ENCODE measurements at regions not wholly inside any gene's neighbourhood (a gene's known extent, or its start where the extent isn't known, plus 50 kb on each side); places are given as distances from the start of the nearest gene placed in this dataset.

DNA sequence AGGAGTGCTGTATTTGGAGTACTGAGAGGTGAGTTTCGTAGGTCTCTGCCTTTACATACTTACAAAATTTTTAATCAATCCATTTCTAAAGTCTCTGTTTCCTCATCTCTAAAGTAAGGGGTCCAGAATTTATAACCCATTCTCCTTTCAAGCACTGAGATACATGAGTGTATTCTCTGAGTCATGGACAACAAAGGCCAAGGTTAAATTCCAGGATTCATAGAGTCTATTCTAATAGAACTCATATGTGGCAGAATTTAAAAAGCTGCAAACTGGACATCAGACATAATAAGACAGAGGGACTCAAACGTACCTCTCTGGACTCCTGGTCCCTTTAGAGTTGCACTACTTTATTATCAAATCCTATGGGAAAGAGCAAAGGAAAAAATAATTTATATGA is 112.5 kb upstream of the SLIT3 start:
- WGBS, 5 donors = 43 to 64% (median 59%) methylated on average over 2 of the region's 2 CpGs
- intact Hi-C loops (cut with DNase I; ENCODE audit: low total_unique reads) = no loop called here
- peaks cover 0 to 7% (median 0%) of the 10 kb centered on the region in 4 donors for H3K4me1 ChIP-seq
- TF ChIP-seq EP300 (IDR thresholded peaks at IDR 0.05) (no peak), POLR2A (IDR thresholded peaks at IDR 0.05) (no peak), POLR2AphosphoS5 (IDR thresholded peaks at IDR 0.05) (no peak)
- TF ChIP-seq, protein P1, sequence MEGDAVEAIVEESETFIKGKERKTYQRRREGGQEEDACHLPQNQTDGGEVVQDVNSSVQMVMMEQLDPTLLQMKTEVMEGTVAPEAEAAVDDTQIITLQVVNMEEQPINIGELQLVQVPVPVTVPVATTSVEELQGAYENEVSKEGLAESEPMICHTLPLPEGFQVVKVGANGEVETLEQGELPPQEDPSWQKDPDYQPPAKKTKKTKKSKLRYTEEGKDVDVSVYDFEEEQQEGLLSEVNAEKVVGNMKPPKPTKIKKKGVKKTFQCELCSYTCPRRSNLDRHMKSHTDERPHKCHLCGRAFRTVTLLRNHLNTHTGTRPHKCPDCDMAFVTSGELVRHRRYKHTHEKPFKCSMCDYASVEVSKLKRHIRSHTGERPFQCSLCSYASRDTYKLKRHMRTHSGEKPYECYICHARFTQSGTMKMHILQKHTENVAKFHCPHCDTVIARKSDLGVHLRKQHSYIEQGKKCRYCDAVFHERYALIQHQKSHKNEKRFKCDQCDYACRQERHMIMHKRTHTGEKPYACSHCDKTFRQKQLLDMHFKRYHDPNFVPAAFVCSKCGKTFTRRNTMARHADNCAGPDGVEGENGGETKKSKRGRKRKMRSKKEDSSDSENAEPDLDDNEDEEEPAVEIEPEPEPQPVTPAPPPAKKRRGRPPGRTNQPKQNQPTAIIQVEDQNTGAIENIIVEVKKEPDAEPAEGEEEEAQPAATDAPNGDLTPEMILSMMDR (IDR thresholded peaks at IDR 0.05) = no peak
- DNase-seq = no peak
- no peaks in the 10 kb centered on the region for H3K36me3 ChIP-seq
- no peak overlapping the region for H3K4me3 ChIP-seq
- H3K27me3 ChIP-seq = no peaks in the 10 kb centered on the region
- H3K27ac ChIP-seq = no peak overlapping the region
- no peaks in the 10 kb centered on the region for H3K9me3 ChIP-seq

DNA sequence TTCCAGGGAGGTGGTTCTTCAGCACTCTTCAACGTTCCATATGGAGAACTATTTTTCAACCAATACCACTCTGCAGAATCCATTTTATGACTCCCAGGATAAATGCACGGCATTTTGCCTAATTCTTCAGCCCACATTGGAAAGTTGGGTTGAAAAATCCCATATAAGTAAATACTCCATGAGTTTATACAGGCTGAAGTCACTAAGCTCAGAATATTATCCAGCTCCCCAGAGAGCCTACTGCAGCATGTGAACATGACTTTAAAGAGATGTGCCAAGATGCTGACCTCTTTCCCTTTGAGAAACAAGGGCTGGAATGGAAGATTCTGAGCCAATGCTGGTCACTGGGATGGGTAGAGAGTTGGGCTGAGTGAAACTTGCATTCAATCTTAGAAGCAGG is 111.9 kb upstream of the SLIT3 start:
- peaks cover 0 to 7% (median 0%) of the 10 kb centered on the region in 4 donors for H3K4me1 ChIP-seq
- H3K9me3 ChIP-seq = no peaks in the 10 kb centered on the region
- TF ChIP-seq, protein P1 (IDR thresholded peaks at IDR 0.05) = no peak
- TF ChIP-seq POLR2AphosphoS5 (IDR thresholded peaks at IDR 0.05) (no peak), EP300 (IDR thresholded peaks at IDR 0.05) (no peak), POLR2A (IDR thresholded peaks at IDR 0.05) (no peak)
- intact Hi-C loops (cut with DNase I; ENCODE audit: low total_unique reads) = no loop called here
- no peak overlapping the region for H3K27ac ChIP-seq
- WGBS, 5 donors = 45 to 69% (median 57%) methylated on average over 2 of the region's 2 CpGs
- no peaks in the 10 kb centered on the region for H3K36me3 ChIP-seq
- DNase-seq = peak in 1 of 2 donors; percentile 27
- no peaks in the 10 kb centered on the region for H3K27me3 ChIP-seq
- no peak overlapping the region for H3K4me3 ChIP-seq

DNA sequence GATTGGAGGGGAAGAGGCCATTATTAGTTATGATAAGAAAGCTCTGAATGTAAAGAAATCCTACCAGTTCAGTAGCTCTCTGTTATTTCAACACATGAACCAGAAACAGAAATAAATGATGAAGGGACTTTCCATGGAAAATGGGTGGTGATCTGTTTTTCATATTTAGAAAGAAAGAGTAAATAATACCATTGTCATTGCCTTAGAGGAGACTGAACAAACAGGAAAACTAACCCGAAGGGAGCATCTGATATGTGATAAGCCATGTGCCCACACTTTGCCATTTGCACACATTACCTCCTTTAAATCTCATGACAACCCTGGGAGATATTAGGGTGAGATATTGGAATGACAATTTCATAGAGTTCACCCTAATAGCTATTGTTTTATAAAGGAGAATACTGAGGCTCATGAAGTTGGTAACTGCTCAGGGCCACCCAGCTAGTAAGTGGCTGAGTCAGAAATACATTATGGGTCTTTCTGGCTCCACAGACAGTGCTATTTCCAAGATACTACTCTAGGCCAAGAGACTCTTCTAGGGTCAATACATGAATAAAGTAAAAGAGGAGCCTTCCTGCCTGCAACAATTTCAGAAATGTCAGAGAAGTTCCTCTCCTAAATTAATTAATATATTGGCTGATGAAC is 111.0 kb upstream of the SLIT3 start:
- no peak overlapping the region for H3K4me3 ChIP-seq
- 17 to 45% (median 29%) methylated on average over 1 of the region's 1 CpG for WGBS, 5 donors
- intact Hi-C loops (cut with DNase I; ENCODE audit: low total_unique reads) = no loop called here
- no peak for DNase-seq
- TF ChIP-seq POLR2A (IDR thresholded peaks at IDR 0.05) (no peak), EP300 (IDR thresholded peaks at IDR 0.05) (no peak), POLR2AphosphoS5 (IDR thresholded peaks at IDR 0.05) (no peak)
- TF ChIP-seq, protein P1 (IDR thresholded peaks at IDR 0.05) = no peak
- no peaks in the 10 kb centered on the region for H3K36me3 ChIP-seq
- no peaks in the 10 kb centered on the region for H3K9me3 ChIP-seq
- H3K27ac ChIP-seq = no peak overlapping the region
- no peaks in the 10 kb centered on the region for H3K27me3 ChIP-seq
- peaks cover 0 to 7% (median 0%) of the 10 kb centered on the region in 4 donors for H3K4me1 ChIP-seq

DNA sequence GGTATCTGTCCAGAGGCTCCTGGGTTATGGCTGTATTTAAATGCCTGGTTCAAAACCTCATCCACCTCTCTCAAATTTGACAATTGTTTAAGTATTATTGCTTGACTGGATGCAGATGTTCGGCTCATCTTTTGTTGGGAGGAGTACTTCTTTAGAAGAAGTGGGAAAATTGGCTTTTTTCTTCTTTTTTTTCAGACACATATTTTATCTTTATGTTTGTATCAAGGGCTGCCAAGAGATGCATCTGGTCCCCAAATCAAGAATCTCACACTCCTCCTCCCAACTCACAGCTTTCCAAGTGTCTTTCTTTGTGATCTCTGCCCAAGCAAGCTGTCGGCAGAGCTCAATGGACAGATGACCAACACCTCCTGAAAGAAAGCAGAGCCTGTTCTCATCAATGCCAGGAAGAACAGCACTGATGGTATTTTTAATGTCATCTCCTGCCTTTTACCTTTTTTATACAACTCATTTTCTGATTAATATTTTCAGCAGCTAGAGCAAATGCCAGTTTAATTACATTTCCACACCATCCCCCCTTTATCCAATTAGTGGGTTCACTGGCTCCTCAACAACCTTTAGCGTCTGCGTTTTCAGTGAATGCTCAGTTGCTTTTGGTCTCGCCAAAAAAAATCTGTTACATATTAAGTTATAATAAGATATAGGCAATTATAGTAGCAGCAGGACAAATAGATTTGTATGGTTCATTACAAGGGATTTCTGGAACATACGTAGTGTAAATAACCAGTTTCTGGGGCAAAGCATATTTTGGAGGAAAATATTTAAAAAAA is 110.3 kb upstream of the SLIT3 start:
- no peak overlapping the region for H3K4me3 ChIP-seq
- no peaks in the 10 kb centered on the region for H3K9me3 ChIP-seq
- H3K36me3 ChIP-seq = no peaks in the 10 kb centered on the region
- TF ChIP-seq POLR2A (IDR thresholded peaks at IDR 0.05) = no peak
- TF ChIP-seq POLR2AphosphoS5 (IDR thresholded peaks at IDR 0.05) = no peak
- TF ChIP-seq, protein P1 (IDR thresholded peaks at IDR 0.05) = no peak
- no peak for TF ChIP-seq EP300 (IDR thresholded peaks at IDR 0.05)
- H3K27ac ChIP-seq = no peak overlapping the region
- intact Hi-C loops (cut with DNase I; ENCODE audit: low total_unique reads) = no loop called here
- WGBS, 5 donors = 69 to 79% (median 76%) methylated on average over 6 of the region's 6 CpGs
- H3K4me1 ChIP-seq = peaks cover 0 to 3% (median 0%) of the 10 kb centered on the region in 4 donors
- no peaks in the 10 kb centered on the region for H3K27me3 ChIP-seq
- peak in 1 of 2 donors; percentile 26 for DNase-seq

Measured in stomach (tissue), 8 donors.